Fibroblast of the aortic adventitia (primary cell): ENCODE measurements at regions not wholly inside any gene's neighbourhood (a gene's known extent, or its start where the extent isn't known, plus 50 kb on each side); places are given as distances from the start of the nearest gene placed in this dataset.

ENCODE experiments used
- DNase-seq: peaks from one replicate; pipeline ENCODE4 v3.0.0-alpha.2; 2010; ENCODE audit warnings: low read depth
- H3K4me3 ChIP-seq: 2 replicates; pipeline ENCODE4 v1.5.1; 2011; ENCODE audit warnings: low read depth, mild to moderate bottlenecking, control low read depth, low read length, moderate library complexity
- CTCF ChIP-seq: IDR thresholded peaks from 2 replicates; pipeline ENCODE4 v1.5.1; 2011; ENCODE audit warnings: mild to moderate bottlenecking, low read length, control low read depth, inconsistent platforms; ENCODE audit not compliant: insufficient read depth

GRCh38 chr6:33952016-33952415, 148.2 kb upstream of the MLN start:
- no peak for DNase-seq
- no peak for TF ChIP-seq CTCF
- H3K4me3 ChIP-seq: no peak overlapping the region

GRCh38 chr6:33950891-33951889, 147.4 kb upstream of the MLN start:
- DNase-seq: no peak
- H3K4me3 ChIP-seq: no peak overlapping the region
- no peak for TF ChIP-seq CTCF

GRCh38 chr6:33950472-33950881, 146.7 kb upstream of the MLN start:
- no peak for DNase-seq
- no peak for TF ChIP-seq CTCF
- H3K4me3 ChIP-seq: no peak overlapping the region

GRCh38 chr6:33949877-33950435, 146.2 kb upstream of the MLN start:
- no peak for TF ChIP-seq CTCF
- no peak overlapping the region for H3K4me3 ChIP-seq
- no peak for DNase-seq

- TF ChIP-seq CTCF: no peak
- H3K4me3 ChIP-seq: no peak overlapping the region
- no peak for DNase-seq
These were observed 145.3 kb upstream of the MLN start for GRCh38 chr6:33949111-33949510.

GRCh38 chr6:33947916-33948594, 144.3 kb upstream of the MLN start:
- DNase-seq: no peak
- no peak for TF ChIP-seq CTCF

More at GRCh38 chr6:33947916-33948594, 144.3 kb upstream of the MLN start:
- no peak overlapping the region for H3K4me3 ChIP-seq
